DOHH2 (cell line): ENCODE measurements at regions not wholly inside any gene's neighbourhood (a gene's known extent, or its start where the extent isn't known, plus 50 kb on each side); places are given as distances from the start of the nearest gene placed in this dataset.

Experiments used
- H3F3A ChIP-seq: fragments of 200-600 bp; sonication (generic), shearing (Covaris generic); 2 replicates; pipeline ENCODE4 v1.6.0; 2016; ENCODE audit warnings: antibody characterized with exemption, mild to moderate bottlenecking; ENCODE audit not compliant: control insufficient read depth, insufficient read depth
- H3K27ac ChIP-seq: fragments of 200-600 bp; sonication (generic); 2 replicates; pipeline ENCODE4 v1.5.1; 2014; ENCODE audit warnings: low read depth, mild to moderate bottlenecking, low read length, moderate library complexity
- H3K27me3 ChIP-seq: fragments of 200-600 bp; sonication (generic); 2 replicates; pipeline ENCODE4 v1.6.1; 2014; ENCODE audit warnings: mild to moderate bottlenecking, low read length, mixed read lengths; ENCODE audit not compliant: control insufficient read depth
- H3K36me3 ChIP-seq: fragments of 200-600 bp; sonication (generic); 2 replicates; pipeline ENCODE4 v1.6.1; 2014; ENCODE audit warnings: mild to moderate bottlenecking, low read length, moderate library complexity, mixed read lengths; ENCODE audit not compliant: control insufficient read depth
- H3K4me1 ChIP-seq: fragments of 200-600 bp; sonication (generic); 2 replicates; pipeline ENCODE4 v1.6.1; 2014; ENCODE audit warnings: mild to moderate bottlenecking, low read length, mixed read lengths; ENCODE audit not compliant: control insufficient read depth
- H3K4me2 ChIP-seq: fragments of 200-600 bp; sonication (generic); 2 replicates; pipeline ENCODE4 v1.6.0; 2014; ENCODE audit warnings: mild to moderate bottlenecking, low read length, moderate library complexity
- H3K4me3 ChIP-seq: fragments of 200-600 bp; sonication (generic); 2 replicates; pipeline ENCODE4 v1.5.1; 2014; ENCODE audit warnings: mild to moderate bottlenecking, low read length, mixed read lengths
- H3K79me2 ChIP-seq: fragments of 200-600 bp; sonication (generic); 2 replicates; pipeline ENCODE4 v1.6.1; 2014; ENCODE audit warnings: mild to moderate bottlenecking, low read length, mixed read lengths; ENCODE audit not compliant: control insufficient read depth
- H3K9me2 ChIP-seq: fragments of 200-600 bp; sonication (generic); replicated peaks from 2 replicates; pipeline ENCODE4 v1.6.1; 2014; ENCODE audit warnings: mild to moderate bottlenecking, low read length, mixed read lengths; ENCODE audit not compliant: control insufficient read depth
- H3K9me3 ChIP-seq: fragments of 200-600 bp; sonication (generic); 2 replicates; pipeline ENCODE4 v1.6.1; 2014; ENCODE audit warnings: antibody characterized with exemption, low read length, mixed read lengths; ENCODE audit not compliant: control insufficient read depth, insufficient read depth
- H4K20me1 ChIP-seq: fragments of 200-600 bp; sonication (generic); 2 replicates; pipeline ENCODE4 v1.6.0; 2014; ENCODE audit warnings: low read depth, mild to moderate bottlenecking, antibody characterized with exemption, low read length, moderate library complexity; ENCODE audit not compliant: control insufficient read depth, insufficient read depth
- EZH2phosphoT487 ChIP-seq: fragments of 200-600 bp; sonication (generic); IDR thresholded peaks from 2 replicates; pipeline ENCODE4 v1.6.1; 2017; ENCODE audit warnings: borderline replicate concordance, mild to moderate bottlenecking, antibody characterized with exemption, low read length, moderate library complexity, mixed read lengths
- TF ChIP-seq, protein P1 (sequence below): fragments of 200-600 bp; sonication (generic); IDR thresholded peaks from one replicate; pipeline ENCODE4 v1.5.1; 2014; ENCODE audit warnings: antibody characterized with exemption, mild to moderate bottlenecking, low read depth, low read length; ENCODE audit not compliant: poor library complexity, severe bottlenecking

DNA sequence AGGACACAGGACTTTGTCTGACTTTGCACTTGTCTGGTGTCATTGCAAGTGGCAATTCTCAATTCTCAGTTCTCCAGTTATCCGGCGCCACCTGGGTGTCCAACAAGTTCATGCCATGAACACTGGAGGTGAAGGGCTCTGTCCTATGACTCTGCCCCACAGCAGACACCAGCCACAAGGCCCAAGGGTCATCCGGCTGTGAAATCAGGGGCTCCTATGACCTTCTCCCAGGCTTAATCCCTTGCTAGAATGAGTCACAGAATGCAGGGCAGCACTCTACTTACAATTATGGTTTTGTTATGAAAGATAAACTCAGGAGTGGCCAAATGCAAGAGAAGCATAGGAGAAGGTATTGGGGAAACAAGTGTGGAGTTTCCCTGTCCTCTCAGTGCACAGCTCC lies 392.0 kb downstream of the GADD45G start:
- H3K79me2 ChIP-seq = no peaks in the 10 kb centered on the region
- H3K4me2 ChIP-seq = no peak overlapping the region
- no peaks in the 10 kb centered on the region for H3K4me1 ChIP-seq
- no peak overlapping the region for H3K27ac ChIP-seq
- no peaks in the 10 kb centered on the region for H4K20me1 ChIP-seq
- no peaks in the 10 kb centered on the region for H3F3A ChIP-seq
- H3K27me3 ChIP-seq = peaks cover 13% of the 10 kb centered on the region
- no peaks in the 10 kb centered on the region for H3K9me2 ChIP-seq
- H3K36me3 ChIP-seq = no peaks in the 10 kb centered on the region
- H3K4me3 ChIP-seq = no peak overlapping the region
- no peaks in the 10 kb centered on the region for H3K9me3 ChIP-seq
- TF ChIP-seq, protein P1, sequence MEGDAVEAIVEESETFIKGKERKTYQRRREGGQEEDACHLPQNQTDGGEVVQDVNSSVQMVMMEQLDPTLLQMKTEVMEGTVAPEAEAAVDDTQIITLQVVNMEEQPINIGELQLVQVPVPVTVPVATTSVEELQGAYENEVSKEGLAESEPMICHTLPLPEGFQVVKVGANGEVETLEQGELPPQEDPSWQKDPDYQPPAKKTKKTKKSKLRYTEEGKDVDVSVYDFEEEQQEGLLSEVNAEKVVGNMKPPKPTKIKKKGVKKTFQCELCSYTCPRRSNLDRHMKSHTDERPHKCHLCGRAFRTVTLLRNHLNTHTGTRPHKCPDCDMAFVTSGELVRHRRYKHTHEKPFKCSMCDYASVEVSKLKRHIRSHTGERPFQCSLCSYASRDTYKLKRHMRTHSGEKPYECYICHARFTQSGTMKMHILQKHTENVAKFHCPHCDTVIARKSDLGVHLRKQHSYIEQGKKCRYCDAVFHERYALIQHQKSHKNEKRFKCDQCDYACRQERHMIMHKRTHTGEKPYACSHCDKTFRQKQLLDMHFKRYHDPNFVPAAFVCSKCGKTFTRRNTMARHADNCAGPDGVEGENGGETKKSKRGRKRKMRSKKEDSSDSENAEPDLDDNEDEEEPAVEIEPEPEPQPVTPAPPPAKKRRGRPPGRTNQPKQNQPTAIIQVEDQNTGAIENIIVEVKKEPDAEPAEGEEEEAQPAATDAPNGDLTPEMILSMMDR = no peak
- TF ChIP-seq EZH2phosphoT487 = no peak

DNA sequence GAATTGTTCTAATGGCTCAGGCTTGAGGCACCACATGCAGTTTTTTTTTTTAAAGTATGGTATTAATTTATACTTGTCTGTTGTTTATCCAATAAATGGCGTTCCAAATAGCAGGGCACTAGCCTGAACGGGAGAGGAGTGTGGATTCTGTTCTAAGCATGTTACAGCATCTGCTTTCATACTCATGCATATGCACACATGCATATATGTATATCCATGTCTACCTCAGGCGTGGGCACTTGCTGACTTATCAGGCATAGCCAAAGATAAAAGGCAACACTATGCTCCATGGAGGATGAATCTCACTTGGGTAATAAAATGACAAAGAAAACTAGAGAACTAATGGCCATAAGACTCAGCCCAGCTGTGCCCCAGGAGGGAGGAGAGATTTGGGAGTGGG lies 393.8 kb downstream of the GADD45G start:
- H3K4me2 ChIP-seq = no peak overlapping the region
- H3K27me3 ChIP-seq = peaks cover 13% of the 10 kb centered on the region
- TF ChIP-seq EZH2phosphoT487 = no peak
- TF ChIP-seq, protein P1 = no peak

DNA sequence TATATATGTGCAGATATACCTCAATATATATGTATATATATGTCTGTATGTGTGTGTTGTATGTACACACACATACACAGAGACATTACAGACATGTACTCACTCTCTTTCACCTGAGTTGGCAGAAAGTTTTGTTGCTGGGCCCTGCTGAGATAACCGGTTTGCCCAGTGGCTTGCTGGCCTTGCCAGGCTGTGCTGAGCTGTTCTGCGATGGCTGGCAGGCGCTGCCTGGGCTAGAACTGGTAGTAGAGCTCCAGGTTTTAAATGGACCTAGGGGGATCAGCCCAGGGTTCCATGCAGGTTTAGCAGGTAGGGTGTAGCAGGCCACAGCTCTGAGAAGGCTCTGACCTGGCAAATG lies 394.3 kb downstream of the GADD45G start:
- no peak for TF ChIP-seq EZH2phosphoT487
- TF ChIP-seq, protein P1 = no peak
- H4K20me1 ChIP-seq = no peaks in the 10 kb centered on the region
- no peak overlapping the region for H3K4me3 ChIP-seq
- no peaks in the 10 kb centered on the region for H3K4me1 ChIP-seq
- no peaks in the 10 kb centered on the region for H3K9me2 ChIP-seq
- H3K27ac ChIP-seq = no peak overlapping the region
- no peak overlapping the region for H3K4me2 ChIP-seq
- H3K27me3 ChIP-seq = peaks cover 13% of the 10 kb centered on the region
- no peaks in the 10 kb centered on the region for H3K9me3 ChIP-seq
- H3K79me2 ChIP-seq = no peaks in the 10 kb centered on the region
- H3K36me3 ChIP-seq = no peaks in the 10 kb centered on the region
- no peaks in the 10 kb centered on the region for H3F3A ChIP-seq

More for the DNA sequence above, 393.8 kb downstream of the GADD45G start:
- no peaks in the 10 kb centered on the region for H3K4me1 ChIP-seq
- H3F3A ChIP-seq = no peaks in the 10 kb centered on the region
- H3K4me3 ChIP-seq = no peak overlapping the region
- no peaks in the 10 kb centered on the region for H4K20me1 ChIP-seq
- H3K27ac ChIP-seq = no peak overlapping the region
- H3K79me2 ChIP-seq = no peaks in the 10 kb centered on the region
- H3K9me3 ChIP-seq = no peaks in the 10 kb centered on the region
- no peaks in the 10 kb centered on the region for H3K36me3 ChIP-seq
- no peaks in the 10 kb centered on the region for H3K9me2 ChIP-seq
